K562 (cell line): ENCODE measurements at regions not wholly inside any gene's neighbourhood (a gene's known extent, or its start where the extent isn't known, plus 50 kb on each side); places are given as distances from the start of the nearest gene placed in this dataset.

Experiments used
- ATAC-seq: fragments of 200-7000 bp; cut with Tn5 transposase; 3 replicates; pipeline ENCODE4 v1.9.1; 2020; ENCODE audit warnings: moderate library complexity
- BruUV-seq: library from RNA; stranded (reverse); fragments of 400-500 nt; replicated peaks from 2 replicates; lab custom pipeline; 2021; lab: Mats Ljungman, UMichigan
- CTCF ChIA-PET: fragments of 300-600 bp; formaldehyde crosslinking; extraction: SDS; loops from one replicate; lab custom pipeline; 2021; ENCODE audit warnings: low intra/inter-chr PET ratio; lab: Yijun Ruan, JAX
- POLR2A ChIA-PET: fragments of 300-600, 350-650 bp; sonication (Branson Sonifier 250); formaldehyde crosslinking; extraction: SDS; loops from one replicate; lab custom pipeline; 2021; ENCODE audit warnings: antibody characterized with exemption, inconsistent platforms; lab: Yijun Ruan, JAX
- DNase-seq, 4 experiments: peaks; one replicate each; pipeline versions ENCODE4 v3.0.0 to v3.0.0-alpha.2; 2011 to 2018; ENCODE audit warnings: low spot score in 3 of 4, mixed read lengths in 3 of 4; ENCODE audit errors: extremely low read depth in 1 of 4
- FAIRE-seq: peaks from 2 replicates; lab custom pipeline; 2011; peaks lifted over from hg19 to GRCh38; lab: Jason Lieb, UNC
- H2AFZ ChIP-seq: 2 replicates; pipeline ENCODE4 v1.6.0; 2011; ENCODE audit warnings: low read depth, low read length, control low read depth, inconsistent platforms
- H3K27ac ChIP-seq: fragments of 200-600 bp; 3 replicates; pipeline ENCODE4 v1.8.0; 2011; ENCODE audit warnings: low read depth, mild to moderate bottlenecking, control low read depth, inconsistent platforms, low read length, moderate library complexity, mixed read lengths; ENCODE audit errors: extremely low read depth
- H3K27me3 ChIP-seq, 2 experiments: fragments of 300-600 bp in 1 of 2; 2 replicates in 1 of 2; 3 replicates in 1 of 2; pipeline versions ENCODE4 v1.6.0 to v1.8.0; 2011; ENCODE audit warnings: inconsistent platforms in 2 of 2, low read length in 2 of 2, mild to moderate bottlenecking in 1 of 2, mixed read lengths in 1 of 2, moderate library complexity in 1 of 2; ENCODE audit not compliant: control insufficient read depth in 2 of 2, insufficient read depth in 2 of 2
- H3K36me3 ChIP-seq: fragments of 300-600 bp; 3 replicates; pipeline ENCODE4 v1.8.0; 2011; ENCODE audit warnings: mild to moderate bottlenecking, low read length, inconsistent platforms; ENCODE audit not compliant: control insufficient read depth, insufficient read depth
- H3K4me1 ChIP-seq, 2 experiments: fragments of 200-600 bp in 1 of 2; replicated peaks in 1 of 2; 2 replicates in 1 of 2; 3 replicates in 1 of 2; pipeline versions ENCODE4 v1.5.1 to v1.8.0; 2011; ENCODE audit warnings: inconsistent platforms in 2 of 2, low read length in 2 of 2, mild to moderate bottlenecking in 1 of 2, mixed read lengths in 1 of 2, moderate library complexity in 1 of 2; ENCODE audit not compliant: control insufficient read depth in 2 of 2, insufficient read depth in 2 of 2
- H3K4me2 ChIP-seq: 2 replicates; pipeline ENCODE4 v1.6.1; 2011; ENCODE audit warnings: low read length, control low read depth, inconsistent platforms, mixed read lengths; ENCODE audit not compliant: insufficient read depth
- H3K4me3 ChIP-seq: fragments of 200-600 bp; sonication (generic), shearing (Covaris generic); 2 replicates; pipeline ENCODE4 v1.5.1; 2016; ENCODE audit warnings: control low read depth, inconsistent platforms
- H3K79me2 ChIP-seq: fragments of 200-600 bp; 3 replicates; pipeline ENCODE4 v1.8.0; 2011; ENCODE audit warnings: low read length, inconsistent platforms; ENCODE audit not compliant: control insufficient read depth, insufficient read depth
- H3K9ac ChIP-seq, 2 experiments: 2 replicates each; pipeline versions ENCODE4 v1.6.0 to v1.6.1; 2011; ENCODE audit warnings: low read depth in 2 of 2, low read length in 2 of 2, control low read depth in 1 of 2, inconsistent platforms in 1 of 2, mild to moderate bottlenecking in 1 of 2, mixed read lengths in 1 of 2; ENCODE audit not compliant: insufficient read depth in 1 of 2
- H3K9me1 ChIP-seq: one replicate; pipeline ENCODE4 v1.6.0; 2011; ENCODE audit warnings: inconsistent platforms, mild to moderate bottlenecking, low read length, moderate library complexity; ENCODE audit not compliant: control insufficient read depth, insufficient read depth
- H3K9me3 ChIP-seq: replicated peaks from 2 replicates; pipeline ENCODE4 v1.5.1; 2011; ENCODE audit warnings: low read depth, low read length, inconsistent platforms; ENCODE audit not compliant: control insufficient read depth, insufficient read depth
- H4K20me1 ChIP-seq: replicated peaks from 2 replicates; pipeline ENCODE4 v1.6.1; 2011; ENCODE audit warnings: low read length, inconsistent platforms, mixed read lengths; ENCODE audit not compliant: control insufficient read depth, insufficient read depth
- C11orf30 ChIP-seq: fragments of 450-650 bp; IDR thresholded peaks from 2 replicates; pipeline ENCODE4 v1.6.1; 2016; ENCODE audit warnings: low read depth, mild to moderate bottlenecking
- POLR2G ChIP-seq: fragments of 200-400 bp; formaldehyde crosslinking; IDR thresholded peaks from 2 replicates; pipeline ENCODE4 v1.6.1; 2017; ENCODE audit warnings: low read depth, mild to moderate bottlenecking, antibody characterized with exemption, low read length, moderate library complexity
- TAF15 ChIP-seq: fragments of 200-400 bp; formaldehyde crosslinking; IDR thresholded peaks from 2 replicates; pipeline ENCODE4 v1.6.1; 2017; ENCODE audit warnings: mild to moderate bottlenecking, low read depth, low read length, moderate library complexity
- TBL1XR1 ChIP-seq, 2 experiments: IDR thresholded peaks; 2 replicates each; pipeline ENCODE4 v1.6.1; 2012; ENCODE audit warnings: improper control_type of control experiment in 2 of 2, low read length in 2 of 2, mild to moderate bottlenecking in 1 of 2
- ZBTB33 ChIP-seq: sonication (generic); formaldehyde crosslinking; IDR thresholded peaks from 2 replicates; pipeline ENCODE4 v1.8.1; 2023; ENCODE audit warnings: mild to moderate bottlenecking, missing genetic modification reagents
- ZNF518B ChIP-seq: fragments of 250-450 bp; sonication (Bioruptor Pico); IDR thresholded peaks from 2 replicates; pipeline ENCODE4 v1.5.0; 2021; ENCODE audit warnings: mild to moderate bottlenecking, moderate library complexity
- WGBS: fragments of 100-300 bp; shearing (Covaris generic); methylation state at CpG from one replicate; pipeline ENCODE4 v1.1.6; 2016; ENCODE audit warnings: low coverage, mixed read lengths; ENCODE audit not compliant: insufficient coverage; ENCODE audit errors: missing lambda C conversion rate; 5-methylcytosine and 5-hydroxymethylcytosine counted together
- in situ Hi-C: fragments of 300-500 bp; cut with MboI; formaldehyde crosslinking; loops from 4 replicates; pipeline ENCODE4 v1.15.0; 2018; ENCODE audit warnings: inconsistent platforms, mixed read lengths
- intact Hi-C: fragments of 100-400 bp; cut with micrococcal nuclease; formaldehyde crosslinking; loops from 2 replicates; pipeline ENCODE4 v1.14.2; 2022
- TF ChIP-seq, protein P1 (sequence below): sonication (generic); formaldehyde crosslinking; IDR thresholded peaks from 2 replicates; pipeline ENCODE4 v1.8.1; 2022; ENCODE audit warnings: missing genetic modification reagents
- TF ChIP-seq, protein P2 (sequence below): fragments of 450-650 bp; IDR thresholded peaks from 2 replicates; pipeline ENCODE4 v1.6.1; 2016; ENCODE audit warnings: mild to moderate bottlenecking

DNA sequence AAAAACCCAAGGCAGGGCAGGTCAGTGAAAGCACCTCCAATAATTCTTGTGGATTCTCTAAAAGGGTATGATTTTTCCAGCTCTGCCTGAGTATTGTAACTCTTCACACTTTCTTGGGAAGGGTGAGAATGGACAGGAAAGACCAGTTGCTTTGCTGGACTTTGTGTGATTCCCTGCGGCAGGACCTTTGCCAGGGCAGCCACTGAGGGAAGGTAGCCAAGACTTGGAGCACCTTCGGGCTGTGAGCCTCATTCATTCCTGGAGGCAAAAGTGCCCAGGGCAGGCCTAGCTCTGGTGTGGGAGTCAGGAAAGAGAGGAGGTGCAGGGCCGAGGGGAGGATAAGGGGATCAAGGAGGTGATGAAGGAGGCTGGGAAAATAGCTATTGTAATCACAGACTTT is 80.2 kb downstream of the VCPKMT start:
- Histone ChIP-seq H3K9me3 (0 out of 2 replicates have a peak, but pooled peaks cover 2% of the 10 kb centered on the region), H4K20me1 (no peaks in the 10 kb centered on the region), H3K79me2 (no peaks in the 10 kb centered on the region), H3K9ac (no peak overlapping the region), H3K27ac (no peak overlapping the region), H3K27me3 (no peaks in the 10 kb centered on the region), H3K4me3 (no peak overlapping the region), H3K36me3 (no peaks in the 10 kb centered on the region), H3K9me1 (no peaks in the 10 kb centered on the region)
- DNase-seq, result no peak
- no peak for ATAC-seq
- POLR2A ChIA-PET, result interaction anchor here (0.6 kb wide), 1 partner anchor 124 kb away, joined by 3 read pairs; no protein-coding TSS in a partner anchor
- no peak for FAIRE-seq
- intact Hi-C loops (no loop called here), in situ Hi-C loops (no loop called here)
- BruUV-seq, result no TSS peak
- 77% methylated on average over 3 of the region's 3 CpGs for WGBS
- TF ChIP-seq C11orf30, result no peak
- TF ChIP-seq POLR2G, result no peak
- TF ChIP-seq, protein P1, sequence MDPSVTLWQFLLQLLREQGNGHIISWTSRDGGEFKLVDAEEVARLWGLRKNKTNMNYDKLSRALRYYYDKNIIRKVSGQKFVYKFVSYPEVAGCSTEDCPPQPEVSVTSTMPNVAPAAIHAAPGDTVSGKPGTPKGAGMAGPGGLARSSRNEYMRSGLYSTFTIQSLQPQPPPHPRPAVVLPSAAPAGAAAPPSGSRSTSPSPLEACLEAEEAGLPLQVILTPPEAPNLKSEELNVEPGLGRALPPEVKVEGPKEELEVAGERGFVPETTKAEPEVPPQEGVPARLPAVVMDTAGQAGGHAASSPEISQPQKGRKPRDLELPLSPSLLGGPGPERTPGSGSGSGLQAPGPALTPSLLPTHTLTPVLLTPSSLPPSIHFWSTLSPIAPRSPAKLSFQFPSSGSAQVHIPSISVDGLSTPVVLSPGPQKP (CRISPR knock-in tag), result no peak
- TF ChIP-seq TAF15, result no peak
- no peak for TF ChIP-seq TBL1XR1 (IDR thresholded peaks at IDR 0.05; ENCODE audit: low read length in 2 of 2)
- no peak for TF ChIP-seq ZNF518B (CRISPR knock-in tag)
- TF ChIP-seq ZBTB33 (CRISPR knock-in tag), result no peak
- TF ChIP-seq, protein P2, sequence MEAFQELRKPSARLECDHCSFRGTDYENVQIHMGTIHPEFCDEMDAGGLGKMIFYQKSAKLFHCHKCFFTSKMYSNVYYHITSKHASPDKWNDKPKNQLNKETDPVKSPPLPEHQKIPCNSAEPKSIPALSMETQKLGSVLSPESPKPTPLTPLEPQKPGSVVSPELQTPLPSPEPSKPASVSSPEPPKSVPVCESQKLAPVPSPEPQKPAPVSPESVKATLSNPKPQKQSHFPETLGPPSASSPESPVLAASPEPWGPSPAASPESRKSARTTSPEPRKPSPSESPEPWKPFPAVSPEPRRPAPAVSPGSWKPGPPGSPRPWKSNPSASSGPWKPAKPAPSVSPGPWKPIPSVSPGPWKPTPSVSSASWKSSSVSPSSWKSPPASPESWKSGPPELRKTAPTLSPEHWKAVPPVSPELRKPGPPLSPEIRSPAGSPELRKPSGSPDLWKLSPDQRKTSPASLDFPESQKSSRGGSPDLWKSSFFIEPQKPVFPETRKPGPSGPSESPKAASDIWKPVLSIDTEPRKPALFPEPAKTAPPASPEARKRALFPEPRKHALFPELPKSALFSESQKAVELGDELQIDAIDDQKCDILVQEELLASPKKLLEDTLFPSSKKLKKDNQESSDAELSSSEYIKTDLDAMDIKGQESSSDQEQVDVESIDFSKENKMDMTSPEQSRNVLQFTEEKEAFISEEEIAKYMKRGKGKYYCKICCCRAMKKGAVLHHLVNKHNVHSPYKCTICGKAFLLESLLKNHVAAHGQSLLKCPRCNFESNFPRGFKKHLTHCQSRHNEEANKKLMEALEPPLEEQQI, result no peak
- TF ChIP-seq, all 486 proteins: peak for 0
- H2AFZ ChIP-seq, result no peak overlapping the region
- H3K4me1 ChIP-seq, result peaks cover 9 to 25% of the 10 kb centered on the region in 2 experiments
- no peak overlapping the region for H3K4me2 ChIP-seq
- CTCF ChIA-PET, result no interaction called here
